Astrocyte of the cerebellum (primary cell): ENCODE measurements at regions not wholly inside any gene's neighbourhood (a gene's known extent, or its start where the extent isn't known, plus 50 kb on each side); places are given as distances from the start of the nearest gene placed in this dataset.

Experiments
- DNase-seq: peaks from one replicate; pipeline ENCODE4 v3.0.0-alpha.2; 2011; ENCODE audit warnings: low read depth
- H3K4me3 ChIP-seq: 2 replicates; pipeline ENCODE4 v1.5.1; 2011; ENCODE audit warnings: mild to moderate bottlenecking, low read depth, low read length, moderate library complexity
- CTCF ChIP-seq: IDR thresholded peaks from 2 replicates; pipeline ENCODE4 v1.5.1; 2012; ENCODE audit warnings: low read length, low read depth, moderate library complexity, mild to moderate bottlenecking; ENCODE audit errors: missing control alignments
- in situ Hi-C: cut with HindIII; loops from 2 replicates; pipeline ENCODE4 v1.10.0; 2017; ENCODE audit warnings: low sequenced_read_pairs

- H3K4me3 ChIP-seq: no peak overlapping the region
- TF ChIP-seq CTCF: no peak
- DNase-seq: no peak
- in situ Hi-C loops: no loop called here
These were observed 875.0 kb downstream of the SLITRK1 start for GRCh38 chr13:83007226-83007625.

- DNase-seq: no peak
- no peak for TF ChIP-seq CTCF
- H3K4me3 ChIP-seq: no peak overlapping the region
- in situ Hi-C loops: no loop called here
These were observed 879.1 kb downstream of the SLITRK1 start for GRCh38 chr13:83003185-83003584.

GRCh38 chr13:82993417-82993816 is 888.9 kb downstream of the SLITRK1 start:
- in situ Hi-C loops: no loop called here
- no peak for DNase-seq
- no peak overlapping the region for H3K4me3 ChIP-seq

GRCh38 chr13:82976499-82976898 is 905.8 kb downstream of the SLITRK1 start:
- no peak for DNase-seq
- no peak overlapping the region for H3K4me3 ChIP-seq
- in situ Hi-C loops: no loop called here
- TF ChIP-seq CTCF: no peak

More at GRCh38 chr13:82993417-82993816, 888.9 kb downstream of the SLITRK1 start:
- no peak for TF ChIP-seq CTCF

- no peak overlapping the region for H3K4me3 ChIP-seq
- no peak for TF ChIP-seq CTCF
- no peak for DNase-seq
- in situ Hi-C loops: no loop called here
These were observed 918.8 kb downstream of the SLITRK1 start for GRCh38 chr13:82963226-82964099.

GRCh38 chr13:82962397-82962796 is 919.9 kb downstream of the SLITRK1 start:
- no peak for TF ChIP-seq CTCF
- DNase-seq: no peak
- H3K4me3 ChIP-seq: no peak overlapping the region
- in situ Hi-C loops: no loop called here
